Activated CD8-positive, alpha-beta memory T cell treated with anti-CD3 and anti-CD28 coated beads, Interleukin-2, amount 50 U/mL, for 24 hours (primary cell): ENCODE measurements at regions not wholly inside any gene's neighbourhood (a gene's known extent, or its start where the extent isn't known, plus 50 kb on each side); places are given as distances from the start of the nearest gene placed in this dataset.

Experiments
- DNase-seq: peaks from one replicate; pipeline ENCODE4 v3.0.0-alpha.2; 2020; ENCODE audit errors: extremely low read depth

- no peak for DNase-seq
Observed at GRCh38 chr6:163814494-163815364, 400.2 kb downstream of the QKI start.

GRCh38 chr6:163813979-163814493 lies 399.5 kb downstream of the QKI start:
- no peak for DNase-seq

- no peak for DNase-seq
Observed at GRCh38 chr6:163811317-163811716, 396.8 kb downstream of the QKI start.

GRCh38 chr6:163809364-163809763 lies 394.8 kb downstream of the QKI start:
- DNase-seq: no peak

- DNase-seq: no peak
Observed at GRCh38 chr6:163808871-163809270, 394.4 kb downstream of the QKI start.

GRCh38 chr6:163808231-163808630 lies 393.7 kb downstream of the QKI start:
- DNase-seq: no peak

- DNase-seq: no peak
Observed at GRCh38 chr6:163806755-163807499, 392.4 kb downstream of the QKI start.

- no peak for DNase-seq
Observed at GRCh38 chr6:163804991-163805390, 390.5 kb downstream of the QKI start.

GRCh38 chr6:163802267-163802666 lies 387.7 kb downstream of the QKI start:
- no peak for DNase-seq

GRCh38 chr6:163797296-163797845 lies 382.9 kb downstream of the QKI start:
- DNase-seq: no peak

- no peak for DNase-seq
Observed at GRCh38 chr6:163793011-163793983, 378.8 kb downstream of the QKI start.

- no peak for DNase-seq
Observed at GRCh38 chr6:163790266-163790840, 375.8 kb downstream of the QKI start.

GRCh38 chr6:163789199-163789810 lies 374.8 kb downstream of the QKI start:
- DNase-seq: no peak

- no peak for DNase-seq
Observed at GRCh38 chr6:163786995-163787671, 372.6 kb downstream of the QKI start.

GRCh38 chr6:163782436-163783003 lies 368.0 kb downstream of the QKI start:
- no peak for DNase-seq

- no peak for DNase-seq
Observed at GRCh38 chr6:163780994-163781393, 366.5 kb downstream of the QKI start.

- no peak for DNase-seq
Observed at GRCh38 chr6:163779727-163780284, 365.3 kb downstream of the QKI start.

GRCh38 chr6:163777716-163778115 lies 363.2 kb downstream of the QKI start:
- DNase-seq: no peak
